Neutrophil (primary cell): ENCODE measurements at regions not wholly inside any gene's neighbourhood (a gene's known extent, or its start where the extent isn't known, plus 50 kb on each side); places are given as distances from the start of the nearest gene placed in this dataset.

Experiments
- H3K27ac ChIP-seq: fragments of 200-600 bp; sonication (generic); 2 replicates; pipeline ENCODE4 v1.5.1; 2016; ENCODE audit warnings: mild to moderate bottlenecking, moderate library complexity
- H3K27me3 ChIP-seq: fragments of 200-600 bp; sonication (generic); 2 replicates; pipeline ENCODE4 v1.6.0; 2016; ENCODE audit warnings: mild to moderate bottlenecking
- H3K36me3 ChIP-seq: fragments of 200-600 bp; sonication (generic); 2 replicates; pipeline ENCODE4 v1.5.1; 2017
- H3K4me1 ChIP-seq, 2 experiments: fragments of 200-600 bp in 1 of 2; sonication (generic) in 1 of 2; 1 replicate in 1 of 2; 2 replicates in 1 of 2; pipeline versions ENCODE4 v1.5.1 to v1.6.1; 2013 to 2016; ENCODE audit warnings: low read depth in 1 of 2, low read length in 1 of 2, mild to moderate bottlenecking in 1 of 2, moderate library complexity in 1 of 2; ENCODE audit not compliant: control insufficient read depth in 1 of 2, insufficient read depth in 1 of 2
- H3K4me3 ChIP-seq, 2 experiments: fragments of 200-600 bp in 1 of 2; sonication (generic) in 1 of 2; 1 replicate in 1 of 2; 2 replicates in 1 of 2; pipeline ENCODE4 v1.5.1; 2013 to 2016; ENCODE audit warnings: low read depth in 1 of 2, low read length in 1 of 2, mild to moderate bottlenecking in 1 of 2, moderate library complexity in 1 of 2
- H3K9me3 ChIP-seq: fragments of 200-600 bp; sonication (generic); 2 replicates; pipeline ENCODE4 v1.5.1; 2016
- TF ChIP-seq, protein P1 (sequence below): fragments of 200-600 bp; sonication (generic); IDR thresholded peaks from 2 replicates; pipeline ENCODE4 v1.5.1; 2016; ENCODE audit warnings: antibody characterized with exemption

- H3K27ac ChIP-seq = no peak overlapping the region
- H3K4me1 ChIP-seq = no peaks in the 10 kb centered on the region
- TF ChIP-seq, protein P1, sequence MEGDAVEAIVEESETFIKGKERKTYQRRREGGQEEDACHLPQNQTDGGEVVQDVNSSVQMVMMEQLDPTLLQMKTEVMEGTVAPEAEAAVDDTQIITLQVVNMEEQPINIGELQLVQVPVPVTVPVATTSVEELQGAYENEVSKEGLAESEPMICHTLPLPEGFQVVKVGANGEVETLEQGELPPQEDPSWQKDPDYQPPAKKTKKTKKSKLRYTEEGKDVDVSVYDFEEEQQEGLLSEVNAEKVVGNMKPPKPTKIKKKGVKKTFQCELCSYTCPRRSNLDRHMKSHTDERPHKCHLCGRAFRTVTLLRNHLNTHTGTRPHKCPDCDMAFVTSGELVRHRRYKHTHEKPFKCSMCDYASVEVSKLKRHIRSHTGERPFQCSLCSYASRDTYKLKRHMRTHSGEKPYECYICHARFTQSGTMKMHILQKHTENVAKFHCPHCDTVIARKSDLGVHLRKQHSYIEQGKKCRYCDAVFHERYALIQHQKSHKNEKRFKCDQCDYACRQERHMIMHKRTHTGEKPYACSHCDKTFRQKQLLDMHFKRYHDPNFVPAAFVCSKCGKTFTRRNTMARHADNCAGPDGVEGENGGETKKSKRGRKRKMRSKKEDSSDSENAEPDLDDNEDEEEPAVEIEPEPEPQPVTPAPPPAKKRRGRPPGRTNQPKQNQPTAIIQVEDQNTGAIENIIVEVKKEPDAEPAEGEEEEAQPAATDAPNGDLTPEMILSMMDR = no peak
- H3K9me3 ChIP-seq = no peaks in the 10 kb centered on the region
- no peaks in the 10 kb centered on the region for H3K27me3 ChIP-seq
- no peak overlapping the region for H3K4me3 ChIP-seq
- no peaks in the 10 kb centered on the region for H3K36me3 ChIP-seq
Observed at GRCh38 chr9:86541014-86541570, 186.9 kb upstream of the TUT7 start.

DNA sequence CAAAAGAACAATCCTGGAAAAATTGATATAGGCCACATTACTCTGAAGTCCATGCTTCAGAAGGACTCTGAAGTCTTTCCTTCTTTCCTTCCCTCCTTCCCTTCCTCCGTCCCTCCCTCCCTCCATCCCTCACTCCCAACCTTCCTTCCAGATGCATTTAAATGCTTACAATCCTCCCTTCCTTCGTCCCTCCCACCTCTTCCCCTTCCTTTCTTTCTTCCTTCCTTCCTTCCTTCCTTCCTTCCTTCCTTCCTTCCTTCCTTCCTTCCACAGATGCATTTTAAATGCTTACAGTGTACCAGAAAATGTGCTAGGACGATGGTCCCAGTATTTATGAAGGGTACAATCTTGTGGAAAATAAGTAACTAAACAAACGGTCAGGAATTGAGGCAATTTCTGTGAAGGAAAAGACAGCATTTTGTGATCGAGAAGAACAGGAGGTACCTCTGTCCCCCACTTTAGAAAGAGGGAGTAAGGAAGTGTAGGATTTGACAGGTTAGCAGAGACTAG lies 181.3 kb upstream of the TUT7 start:
- no peaks in the 10 kb centered on the region for H3K27me3 ChIP-seq
- H3K9me3 ChIP-seq = no peaks in the 10 kb centered on the region
- H3K36me3 ChIP-seq = no peaks in the 10 kb centered on the region
- no peak overlapping the region for H3K4me3 ChIP-seq
- H3K4me1 ChIP-seq = no peaks in the 10 kb centered on the region
- H3K27ac ChIP-seq = no peak overlapping the region
- TF ChIP-seq, protein P1 = no peak

DNA sequence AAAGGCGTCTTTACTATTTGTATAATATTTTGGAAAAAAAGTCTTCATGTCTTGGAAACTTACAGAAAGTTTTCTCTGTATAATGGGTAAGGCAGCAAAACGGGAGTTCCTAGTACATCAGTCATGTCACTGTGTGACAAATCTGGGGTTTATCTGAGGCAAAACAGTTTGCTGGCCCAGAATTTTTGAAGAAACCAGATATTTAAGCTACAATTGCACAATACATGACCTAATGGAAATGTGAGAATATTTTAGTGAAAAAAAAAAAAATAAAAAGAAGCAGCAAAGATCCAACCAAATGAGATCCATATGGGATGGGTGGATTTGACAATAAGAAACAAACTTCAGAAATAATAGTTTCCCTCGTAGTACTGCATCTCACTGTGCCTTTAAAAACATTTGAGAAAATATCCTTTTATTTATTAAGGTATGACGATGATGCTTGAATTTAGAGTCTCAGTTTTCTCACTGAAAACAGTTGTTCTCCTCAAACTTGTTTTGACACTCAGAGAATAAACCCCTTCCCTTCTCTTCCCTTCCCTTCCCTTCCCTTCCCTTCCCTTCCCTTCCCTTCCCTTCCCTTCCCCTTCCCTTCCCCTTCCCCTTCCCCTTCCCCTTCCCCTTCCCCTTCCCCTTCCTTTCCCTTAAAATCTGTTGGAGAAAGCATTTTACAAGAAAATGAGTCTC lies 180.5 kb upstream of the TUT7 start:
- H3K27me3 ChIP-seq = no peaks in the 10 kb centered on the region
- H3K36me3 ChIP-seq = no peaks in the 10 kb centered on the region
- no peak overlapping the region for H3K4me3 ChIP-seq
- H3K4me1 ChIP-seq = no peaks in the 10 kb centered on the region
- TF ChIP-seq, protein P1 = no peak
- H3K9me3 ChIP-seq = no peaks in the 10 kb centered on the region
- H3K27ac ChIP-seq = no peak overlapping the region

DNA sequence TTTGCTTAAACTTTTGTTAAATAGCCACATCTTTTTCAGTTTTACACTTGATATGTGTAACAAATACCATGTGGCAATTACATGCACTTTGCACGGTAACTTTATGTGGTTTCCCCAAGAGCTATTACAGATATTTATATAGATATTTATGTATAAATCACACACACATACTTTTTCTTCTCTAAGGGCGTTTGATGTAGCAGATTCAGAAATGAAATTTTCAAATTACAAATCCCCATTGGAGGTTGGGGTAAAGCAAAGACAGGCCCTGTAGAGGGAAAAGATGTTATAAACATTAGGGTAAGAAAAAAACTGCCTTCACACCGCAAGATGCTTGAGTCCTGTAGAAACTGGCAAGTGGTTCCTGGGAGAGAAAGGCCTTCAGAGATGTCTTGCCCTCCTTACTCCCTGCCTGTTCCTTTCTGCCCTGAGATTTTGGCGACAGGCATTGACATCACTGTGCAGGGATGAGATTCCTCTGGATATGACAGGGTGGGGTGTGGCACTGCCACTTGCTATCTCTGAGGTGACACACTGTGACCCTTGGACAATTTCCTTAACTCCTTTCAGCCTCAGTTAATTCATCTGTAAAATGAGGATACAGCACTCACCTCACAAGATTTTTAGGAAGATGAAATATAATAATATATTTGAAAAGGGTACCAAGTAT lies 177.9 kb upstream of the TUT7 start:
- no peaks in the 10 kb centered on the region for H3K4me1 ChIP-seq
- no peak overlapping the region for H3K4me3 ChIP-seq
- no peaks in the 10 kb centered on the region for H3K9me3 ChIP-seq
- H3K36me3 ChIP-seq = no peaks in the 10 kb centered on the region
- TF ChIP-seq, protein P1 = no peak
- H3K27me3 ChIP-seq = no peaks in the 10 kb centered on the region
- H3K27ac ChIP-seq = no peak overlapping the region

- H3K4me1 ChIP-seq = no peaks in the 10 kb centered on the region
- H3K4me3 ChIP-seq = no peak overlapping the region
- no peaks in the 10 kb centered on the region for H3K9me3 ChIP-seq
- H3K27ac ChIP-seq = no peak overlapping the region
- no peaks in the 10 kb centered on the region for H3K36me3 ChIP-seq
- no peaks in the 10 kb centered on the region for H3K27me3 ChIP-seq
- TF ChIP-seq, protein P1 = no peak
Observed at GRCh38 chr9:86531273-86531970, 177.2 kb upstream of the TUT7 start.
